ENCODE measurements at regions not wholly inside any gene's neighbourhood (a gene's known extent, or its start where the extent isn't known, plus 50 kb on each side); places are given as distances from the start of the nearest gene placed in this dataset.
A peak's percentile ranks its signal among the peaks of the same experiment; 100 is the strongest.

GRCh38 chr13:27847669-27848068, 55.4 kb downstream of the GSX1 start:
- Mint-ChIP-seq H3K4me3 (no peak overlapping the region), H3K4me1 (ENCODE audit: low read depth) (no peaks in the 10 kb centered on the region), H3K27ac (no peak overlapping the region), H3K36me3 (ENCODE audit: low read depth) (no peaks in the 10 kb centered on the region), H3K9me3 (peaks cover 4% of the 10 kb centered on the region; the same call in 1 of the 2 replicates), H3K27me3 (ENCODE audit: insufficient read depth) (peaks cover 34% of the 10 kb centered on the region)
- no peak for DNase-seq
- TF ChIP-seq CTCF (IDR thresholded peaks at IDR 0.05) = no peak

GRCh38 chr13:27851096-27851850, 59.0 kb downstream of the GSX1 start:
- H3K27me3 Mint-ChIP-seq (ENCODE audit: insufficient read depth) = peaks cover 46% of the 10 kb centered on the region
- no peaks in the 10 kb centered on the region for H3K36me3 Mint-ChIP-seq (ENCODE audit: low read depth)
- H3K9me3 Mint-ChIP-seq = no peaks in the 10 kb centered on the region
- H3K4me3 Mint-ChIP-seq = no peak overlapping the region
- H3K4me1 Mint-ChIP-seq (ENCODE audit: low read depth) = peaks cover 4% of the 10 kb centered on the region; the same call in 1 of the 2 replicates
- H3K27ac Mint-ChIP-seq = no peak overlapping the region
- no peak for TF ChIP-seq CTCF (IDR thresholded peaks at IDR 0.05)
- no peak for DNase-seq

GRCh38 chr13:27852491-27852890, 60.2 kb downstream of the GSX1 start:
- TF ChIP-seq CTCF (IDR thresholded peaks at IDR 0.05) = no peak
- no peak overlapping the region for H3K27ac Mint-ChIP-seq
- no peak overlapping the region for H3K4me3 Mint-ChIP-seq
- H3K27me3 Mint-ChIP-seq (ENCODE audit: insufficient read depth) = peaks cover 42% of the 10 kb centered on the region
- H3K36me3 Mint-ChIP-seq (ENCODE audit: low read depth) = no peaks in the 10 kb centered on the region
- H3K4me1 Mint-ChIP-seq (ENCODE audit: low read depth) = peaks cover 4% of the 10 kb centered on the region; the same call in 1 of the 2 replicates
- DNase-seq = no peak
- no peaks in the 10 kb centered on the region for H3K9me3 Mint-ChIP-seq

- no peak for DNase-seq
- TF ChIP-seq CTCF (IDR thresholded peaks at IDR 0.05) = no peak
- Mint-ChIP-seq H3K4me1 (ENCODE audit: low read depth) (peaks cover 4% of the 10 kb centered on the region; the same call in 1 of the 2 replicates), H3K9me3 (no peaks in the 10 kb centered on the region), H3K27me3 (ENCODE audit: insufficient read depth) (peaks cover 39% of the 10 kb centered on the region), H3K4me3 (no peak overlapping the region), H3K36me3 (ENCODE audit: low read depth) (no peaks in the 10 kb centered on the region), H3K27ac (no peak overlapping the region)
These were observed 61.1 kb downstream of the GSX1 start for GRCh38 chr13:27853335-27853734.

- Mint-ChIP-seq H3K27me3 (ENCODE audit: insufficient read depth) (peaks cover 39% of the 10 kb centered on the region), H3K36me3 (ENCODE audit: low read depth) (no peaks in the 10 kb centered on the region), H3K27ac (no peak overlapping the region), H3K9me3 (no peaks in the 10 kb centered on the region), H3K4me1 (ENCODE audit: low read depth) (peaks cover 4% of the 10 kb centered on the region; the same call in 1 of the 2 replicates), H3K4me3 (no peak overlapping the region)
- peak; percentile 1 for DNase-seq
- TF ChIP-seq CTCF (IDR thresholded peaks at IDR 0.05) = no peak
These were observed 61.6 kb downstream of the GSX1 start for GRCh38 chr13:27853861-27854260.
